Superior temporal gyrus (tissue), 1 donor: ENCODE measurements at regions not wholly inside any gene's neighbourhood (a gene's known extent, or its start where the extent isn't known, plus 50 kb on each side); places are given as distances from the start of the nearest gene placed in this dataset.

ENCODE experiments used
- DNase-seq: peaks from one replicate; pipeline ENCODE4 v3.0.0-alpha.2; 2016; ENCODE audit errors: extremely low spot score

- peak; percentile 64 for DNase-seq
Measured at GRCh38 chr12:124369827-124370378, 75.0 kb downstream of the RFLNA start.

GRCh38 chr12:124369055-124369826 lies 74.3 kb downstream of the RFLNA start:
- peak; percentile 87 for DNase-seq

DNA sequence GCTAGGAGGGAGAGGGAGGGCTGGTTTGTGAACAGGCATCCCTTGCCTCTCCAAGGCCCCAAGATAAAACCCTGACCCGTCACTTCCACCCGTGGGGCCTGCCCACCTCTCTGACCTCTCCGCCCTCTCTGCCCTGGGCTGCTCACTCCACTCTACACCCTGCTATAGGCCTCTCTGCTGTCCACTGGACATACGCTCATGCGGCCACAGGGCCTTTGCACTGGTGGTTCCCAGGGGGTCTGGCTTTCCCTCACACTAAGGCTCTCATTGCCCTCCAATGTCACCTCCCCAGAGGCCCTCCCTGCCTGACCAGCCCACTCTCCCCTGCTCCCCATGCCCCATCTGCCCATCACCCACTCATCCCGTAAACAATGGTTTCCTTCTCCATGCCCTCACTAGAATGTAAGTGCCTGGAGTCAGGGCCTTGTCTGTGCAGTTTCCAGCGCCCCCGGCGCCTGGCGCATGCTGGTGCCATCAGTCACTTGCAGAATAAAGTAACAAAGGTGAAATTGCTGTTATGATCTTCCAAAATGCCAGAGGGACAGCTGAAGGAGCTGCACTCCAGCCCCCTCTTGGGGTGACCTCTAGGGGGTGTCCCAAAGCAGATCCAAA lies 73.6 kb downstream of the RFLNA start:
- DNase-seq: no peak

- DNase-seq: peak; percentile 88
Measured at GRCh38 chr12:124365726-124366430, 71.0 kb downstream of the RFLNA start.
